ENCODE measurements at regions not wholly inside any gene's neighbourhood (a gene's known extent, or its start where the extent isn't known, plus 50 kb on each side); places are given as distances from the start of the nearest gene placed in this dataset.

- TF ChIP-seq AHDC1 (CRISPR knock-in tag; IDR thresholded peaks at IDR 0.05; ENCODE audit: borderline replicate concordance) (peak; percentile 63; the same call in 1 of the 2 replicates), ZBTB49 (CRISPR knock-in tag; IDR thresholded peaks at IDR 0.05; ENCODE audit: borderline replicate concordance) (no peak), ZNF326 (CRISPR knock-in tag; IDR thresholded peaks at IDR 0.05; ENCODE audit: borderline replicate concordance) (no peak), PCBP1 (IDR thresholded peaks at IDR 0.05; ENCODE audit: borderline replicate concordance, low read depth, low read length) (no peak), KDM3A (CRISPR knock-in tag; IDR thresholded peaks at IDR 0.05; ENCODE audit: low read depth) (no peak), CCDC6 (CRISPR knock-in tag; IDR thresholded peaks at IDR 0.05) (no peak), FOXA1 (IDR thresholded peaks at IDR 0.05) (no peak), FOXA1 (CRISPR knock-in tag; IDR thresholded peaks at IDR 0.05) (peak; percentile 89), ZNF777 (CRISPR knock-in tag; IDR thresholded peaks at IDR 0.05) (no peak), ZNF333 (CRISPR knock-in tag; IDR thresholded peaks at IDR 0.05; ENCODE audit: borderline replicate concordance) (no peak), ZSCAN25 (CRISPR knock-in tag; IDR thresholded peaks at IDR 0.05) (no peak), SNRNP70 (IDR thresholded peaks at IDR 0.05; ENCODE audit: low read depth, low read length) (no peak), ZNF329 (CRISPR knock-in tag; IDR thresholded peaks at IDR 0.05; ENCODE audit: low read depth) (no peak), ELF1 (CRISPR knock-in tag; IDR thresholded peaks at IDR 0.05) (no peak), ZMAT3 (CRISPR knock-in tag; conservative IDR thresholded peaks at IDR 0.05) (no peak), ZNF337 (CRISPR knock-in tag; IDR thresholded peaks at IDR 0.05; ENCODE audit: borderline replicate concordance, low read depth) (no peak), ZNF552 (CRISPR knock-in tag; IDR thresholded peaks at IDR 0.05; ENCODE audit: borderline replicate concordance) (no peak), ZNF124 (CRISPR knock-in tag; IDR thresholded peaks at IDR 0.05) (peak; percentile 52; the same call in 1 of the 2 replicates), NBN (conservative IDR thresholded peaks at IDR 0.05) (no peak)
Observed at GRCh38 chr14:43896044-43896443, 611.0 kb downstream of the FSCB start (continued).
